ENCODE measurements at regions not wholly inside any gene's neighbourhood (a gene's known extent, or its start where the extent isn't known, plus 50 kb on each side); places are given as distances from the start of the nearest gene placed in this dataset.
"Not testable (repeated sequence)": the region's sequence is repeated elsewhere in the genome, so short reads cannot be mapped to it uniquely, and the experiment has no call there.

DNA sequence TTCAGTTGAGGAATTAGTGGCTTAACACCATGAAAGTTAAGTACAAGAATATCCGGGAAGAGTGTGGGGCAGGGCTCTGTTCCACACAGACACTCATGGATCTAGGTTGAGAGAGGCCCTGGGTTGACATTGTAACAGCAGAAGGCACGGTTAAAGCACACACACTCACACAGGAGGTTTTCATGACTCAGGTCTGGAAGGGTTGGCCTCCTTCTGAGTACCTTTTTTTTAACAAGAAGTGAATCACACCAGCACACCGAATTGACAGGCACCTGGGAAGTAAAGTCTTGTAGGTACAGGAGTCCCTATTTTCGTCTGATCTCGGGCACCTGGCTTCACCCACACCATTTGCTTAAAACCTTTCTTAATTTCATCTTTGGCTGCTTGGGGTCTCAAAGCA lies 509.4 kb upstream of the ADARB2 start:
- DNase-seq (ENCODE audit: low spot score), result no peak

DNA sequence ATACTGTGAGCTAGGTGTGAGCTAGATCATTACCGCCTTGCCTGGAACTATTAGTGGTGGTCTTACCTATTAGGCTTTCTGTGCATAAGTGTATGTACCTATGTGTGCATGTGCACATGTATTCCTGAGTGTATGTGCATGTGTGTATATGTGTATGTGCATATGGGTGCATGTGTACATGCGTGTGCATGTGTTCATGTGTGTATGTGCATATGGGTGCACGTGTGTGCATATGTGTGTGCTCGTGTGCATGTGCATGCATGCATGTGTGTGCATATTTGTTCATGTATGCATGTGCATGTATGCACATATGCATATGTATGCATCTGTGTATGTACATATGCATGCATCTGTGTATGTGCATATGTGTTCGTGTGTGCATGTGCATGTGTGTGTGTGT lies 508.3 kb upstream of the ADARB2 start:
- DNase-seq (ENCODE audit: low spot score), result no peak

DNA sequence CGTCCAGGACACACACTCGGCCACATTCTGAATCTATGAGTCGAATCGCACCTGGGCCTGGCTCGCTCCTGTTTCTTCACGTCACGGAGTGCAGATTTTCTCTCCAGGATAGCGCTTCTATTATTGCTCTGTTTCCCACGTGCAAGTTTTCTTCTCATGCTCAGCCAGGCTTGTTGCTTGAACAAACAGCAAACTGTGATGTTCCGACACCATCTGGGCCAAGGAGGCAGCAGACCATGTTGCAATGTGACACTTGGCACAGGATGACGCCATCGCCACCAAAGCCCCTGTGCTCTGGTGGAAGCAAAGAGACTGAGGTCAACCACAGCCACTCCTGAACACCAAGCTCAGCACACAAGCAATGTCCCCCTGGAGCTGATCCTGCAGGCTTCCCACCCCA lies 507.1 kb upstream of the ADARB2 start:
- DNase-seq (ENCODE audit: low spot score), result no peak

DNA sequence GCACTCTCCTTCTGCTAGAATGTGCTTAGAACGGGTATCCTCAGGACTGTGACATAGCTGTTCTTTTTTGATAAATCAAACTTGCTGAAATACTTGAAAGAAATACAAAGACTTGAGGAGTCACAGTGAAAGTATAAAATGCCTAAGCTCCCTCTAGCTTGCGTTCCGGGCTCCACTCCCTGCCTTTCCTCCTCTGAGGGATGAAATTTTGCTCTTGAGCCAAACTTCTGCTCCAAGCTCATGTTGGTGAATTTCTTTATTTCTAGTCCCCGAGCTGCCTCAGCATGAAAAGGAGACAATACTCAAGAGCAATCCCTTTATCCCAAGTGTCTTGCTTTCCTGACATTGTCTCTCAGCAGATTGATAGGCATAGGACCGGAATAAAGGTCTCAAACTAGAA lies 499.6 kb upstream of the ADARB2 start:
- DNase-seq (ENCODE audit: low spot score), result no peak

DNA sequence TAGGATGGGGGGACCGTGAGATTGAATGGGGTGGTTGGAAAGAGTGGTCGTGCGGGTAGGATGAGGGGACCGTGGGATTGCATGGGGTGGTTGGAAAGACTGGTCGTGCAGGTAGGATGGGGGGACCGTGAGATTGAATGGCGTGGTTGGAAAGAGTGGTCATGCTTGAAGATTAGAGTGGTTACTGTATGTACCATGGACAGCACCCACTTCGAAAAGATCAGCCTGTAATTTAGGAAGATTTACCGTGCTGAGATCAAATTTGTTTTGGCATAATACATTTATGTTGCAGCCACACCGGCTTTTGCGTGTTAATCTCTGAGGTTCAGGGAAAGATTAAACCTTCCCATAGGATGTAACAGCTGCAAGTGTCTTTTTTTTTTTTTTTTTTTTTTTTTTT lies 495.2 kb upstream of the ADARB2 start:
- DNase-seq (ENCODE audit: low spot score), result no peak

DNA sequence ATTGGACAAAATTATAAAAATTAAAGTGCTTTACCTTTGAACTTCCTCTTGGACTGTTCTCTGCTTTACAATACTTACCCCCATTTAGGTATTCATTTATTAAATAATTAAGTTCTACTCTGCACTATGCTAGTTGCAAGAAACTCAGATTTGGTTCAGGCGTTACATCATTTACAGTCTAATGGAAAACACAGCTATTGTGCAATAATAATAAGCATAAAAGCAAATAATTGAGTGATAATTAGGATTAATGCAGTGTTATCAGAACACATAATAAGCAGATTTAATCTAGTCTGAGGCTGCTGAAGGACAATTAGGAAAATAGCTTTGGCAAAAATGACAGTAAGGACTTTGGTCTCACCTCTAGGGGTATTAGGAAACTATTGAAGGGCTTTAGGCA lies 493.2 kb upstream of the ADARB2 start:
- DNase-seq (ENCODE audit: low spot score), result no peak

DNA sequence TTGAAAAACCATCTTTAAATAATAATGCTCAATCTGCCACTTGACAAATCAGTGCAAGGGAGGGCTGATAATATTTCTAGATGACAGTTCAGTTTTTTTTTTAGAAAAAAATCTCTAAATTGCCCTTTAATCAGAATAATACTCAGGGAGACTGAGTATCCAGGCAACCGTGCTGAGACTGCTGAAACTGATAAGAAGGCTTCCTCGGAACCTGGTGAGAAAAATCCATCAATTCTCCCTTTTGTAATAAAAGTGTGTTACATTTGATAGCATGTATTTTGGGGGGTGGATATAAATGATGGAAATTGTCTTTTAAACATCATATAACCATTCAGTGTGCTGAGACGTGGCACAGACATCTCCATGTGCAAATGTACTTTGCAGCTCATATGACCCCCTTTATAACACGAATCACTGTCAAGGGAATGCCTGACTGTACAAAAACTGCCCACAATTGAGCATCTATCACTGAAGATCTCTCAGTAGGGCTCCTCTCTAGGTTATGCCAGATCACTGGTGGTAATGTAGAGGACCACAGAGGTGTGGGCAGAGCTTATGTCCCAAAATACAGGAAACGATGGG lies 491.1 kb upstream of the ADARB2 start:
- no peak for DNase-seq (ENCODE audit: low spot score)

DNA sequence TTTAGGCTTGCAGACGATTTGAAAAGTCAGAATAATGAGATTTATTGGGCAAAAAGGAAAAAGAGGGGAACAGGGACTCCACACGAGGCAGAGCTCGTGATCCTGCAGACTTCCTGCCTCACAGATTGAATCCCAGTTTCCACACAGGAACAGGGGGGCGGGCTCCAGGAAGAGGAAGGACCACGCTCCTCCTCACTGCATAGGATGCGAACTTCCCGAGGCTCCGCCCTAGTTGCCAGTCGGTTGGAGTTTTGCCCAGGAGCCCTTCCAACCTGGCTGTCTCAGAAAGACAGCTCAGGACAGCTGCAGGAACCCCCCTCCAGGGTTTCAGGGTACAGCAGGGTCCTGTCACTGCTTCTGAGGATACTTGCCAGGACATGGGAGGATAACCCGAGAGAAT lies 488.3 kb upstream of the ADARB2 start:
- no peak for DNase-seq (ENCODE audit: low spot score)

DNA sequence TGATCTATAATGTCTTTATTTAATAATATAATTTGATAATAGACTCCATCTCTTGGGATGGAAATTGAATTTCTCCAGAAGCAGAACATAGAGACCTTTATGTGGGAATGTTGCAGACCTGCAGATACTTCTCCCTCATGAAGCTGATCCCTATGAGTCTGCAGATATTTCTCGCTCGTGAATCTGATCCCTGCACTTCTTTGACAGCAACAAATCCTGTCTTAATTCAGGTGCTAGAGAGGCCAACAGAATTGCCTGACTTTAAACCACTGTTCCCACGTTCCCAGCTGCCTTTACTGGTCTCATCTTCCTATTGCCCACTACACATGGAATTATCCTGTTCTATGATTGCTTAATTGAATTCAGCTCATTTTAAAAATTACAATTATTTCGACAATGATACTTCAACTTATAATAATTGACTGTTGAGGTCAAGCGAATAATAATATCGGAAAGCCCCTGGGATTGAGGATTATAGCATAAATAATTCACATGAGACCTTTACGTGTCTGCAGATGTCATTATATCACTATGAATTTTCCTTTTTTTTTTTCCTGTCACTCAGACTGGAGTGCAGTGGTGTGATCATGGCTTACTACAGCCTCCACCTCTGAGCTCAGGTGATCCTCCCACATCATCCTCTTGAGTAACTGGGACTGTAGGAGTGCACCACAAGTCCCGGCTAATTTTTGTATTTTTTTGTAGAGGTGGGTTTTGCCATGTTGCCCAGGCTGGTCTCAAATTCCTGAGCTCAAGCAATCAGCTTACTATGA lies 486.4 kb upstream of the ADARB2 start:
- no peak for DNase-seq (ENCODE audit: low spot score)

DNA sequence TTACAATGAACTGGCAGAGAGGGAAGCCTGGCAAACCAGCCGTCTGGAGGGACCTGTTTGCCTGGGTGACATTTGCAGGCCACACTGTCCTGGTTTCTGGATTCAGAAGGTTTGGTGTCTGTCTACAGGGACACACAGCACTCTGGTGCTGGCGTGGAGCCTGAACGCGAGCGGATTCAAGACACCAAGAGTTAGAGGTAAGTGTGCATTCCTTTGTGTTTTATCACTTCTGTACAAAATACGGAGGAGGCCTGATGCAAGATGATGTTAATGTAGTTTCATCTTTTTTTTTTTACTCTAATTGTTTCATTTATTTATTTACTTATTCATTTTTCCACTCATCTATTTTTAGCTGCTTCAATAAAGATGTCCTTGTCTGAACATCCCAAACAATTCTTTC lies 485.3 kb upstream of the ADARB2 start:
- DNase-seq (ENCODE audit: low spot score), result no peak

DNA sequence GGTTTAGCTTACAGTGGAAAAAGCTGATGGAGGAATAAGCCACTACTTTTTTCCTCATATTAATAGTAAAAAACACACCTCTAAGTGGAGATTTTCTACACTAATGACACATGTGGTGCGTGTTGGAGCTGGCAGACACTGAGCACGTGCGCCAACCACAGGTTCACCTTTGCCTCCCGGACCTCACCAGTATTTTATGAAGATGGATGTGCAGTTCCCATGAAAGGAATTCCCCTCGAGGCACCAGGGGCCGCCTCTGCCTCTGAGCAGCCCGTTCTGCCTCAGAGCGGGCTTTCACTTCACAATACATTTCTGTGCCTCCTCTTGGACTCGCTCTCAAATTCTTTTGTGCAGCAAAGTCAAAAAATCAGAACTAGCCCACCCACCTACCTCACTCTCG lies 477.5 kb upstream of the ADARB2 start:
- no peak for DNase-seq (ENCODE audit: low spot score)

DNA sequence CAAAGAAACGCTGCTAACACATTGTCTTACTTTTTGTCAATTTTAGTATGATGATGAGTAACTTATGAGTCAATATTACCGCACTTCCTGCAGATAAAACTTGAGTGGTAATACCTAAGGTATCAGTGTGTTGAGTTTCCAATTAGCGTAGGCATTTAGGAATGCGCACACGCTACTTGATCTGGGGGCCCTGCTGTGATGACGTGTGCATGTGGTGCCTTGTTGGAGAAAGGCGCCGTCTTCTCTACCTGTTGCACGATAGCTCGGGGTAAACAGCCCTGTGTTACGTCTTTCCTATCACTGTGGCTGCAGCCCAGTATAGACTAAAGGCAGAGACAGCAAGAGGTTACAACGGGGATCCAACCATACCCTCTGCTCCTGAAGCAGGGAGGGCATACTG lies 476.8 kb upstream of the ADARB2 start:
- no peak for DNase-seq (ENCODE audit: low spot score)

DNA sequence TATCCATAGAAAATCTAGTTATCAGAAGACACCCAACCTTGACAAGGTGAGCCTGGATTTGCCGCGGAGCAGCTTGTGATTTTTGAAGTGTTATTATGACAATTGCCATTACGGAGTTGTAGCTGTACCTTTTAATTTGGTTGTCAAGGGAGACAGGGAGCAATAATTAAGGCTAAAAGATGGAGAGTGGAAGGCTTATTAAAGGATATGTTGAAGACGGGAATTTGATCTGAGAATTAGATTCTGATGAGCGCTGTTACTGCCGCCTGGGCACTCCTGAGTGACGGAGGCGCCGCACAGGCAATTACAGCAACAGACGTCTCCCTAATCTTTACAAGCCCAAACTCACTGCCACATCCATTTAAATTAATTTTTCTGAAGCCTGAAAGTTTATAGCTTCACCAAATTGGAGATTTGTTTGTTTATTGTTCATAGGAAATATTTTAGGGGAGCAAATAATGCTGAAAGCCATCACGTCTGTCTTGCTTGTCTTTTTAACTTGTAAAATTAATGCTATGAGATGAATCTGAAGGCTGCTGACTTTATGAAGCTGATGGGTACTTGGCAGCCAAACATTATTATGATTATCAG lies 475.0 kb upstream of the ADARB2 start:
- no peak for DNase-seq (ENCODE audit: low spot score)

DNA sequence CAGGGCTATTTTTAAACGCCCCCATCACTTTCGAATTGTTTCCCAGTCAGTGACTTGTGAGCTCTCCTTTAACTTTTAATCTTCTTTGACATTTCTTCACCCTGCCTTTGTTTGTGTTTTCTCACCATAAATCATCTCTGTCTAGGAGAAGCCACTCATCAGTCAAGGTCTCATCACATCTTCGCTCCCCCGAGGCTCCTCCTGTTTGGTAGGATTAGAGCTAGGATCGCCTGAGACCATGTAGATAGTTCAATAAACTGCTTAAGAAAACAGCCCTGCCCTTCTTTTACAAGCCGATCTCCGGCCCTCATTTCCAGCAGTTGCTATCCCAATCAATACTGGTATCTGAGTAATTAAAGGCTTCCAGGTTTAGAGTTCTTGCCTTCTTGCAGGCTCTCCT lies 472.8 kb upstream of the ADARB2 start:
- DNase-seq (ENCODE audit: low spot score), result no peak

DNA sequence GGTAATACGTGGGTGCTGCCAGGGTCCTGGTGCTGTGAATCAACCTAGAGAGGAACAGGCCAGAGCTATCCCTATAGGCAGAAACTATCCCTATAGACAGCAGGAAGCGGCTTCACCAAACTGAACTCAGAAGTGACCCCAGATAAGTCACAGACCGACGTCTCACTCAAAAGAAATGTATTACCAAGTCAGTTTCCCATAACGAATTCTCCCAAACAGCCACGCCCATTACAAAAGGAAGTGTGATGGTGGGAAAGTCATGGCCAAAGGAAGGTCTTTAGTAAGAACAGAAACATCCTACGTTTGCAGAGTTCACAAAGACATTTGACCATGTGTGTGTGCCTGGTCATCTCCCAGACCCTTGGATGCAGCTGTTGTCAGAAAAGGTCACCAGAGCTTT lies 470.8 kb upstream of the ADARB2 start:
- no peak for DNase-seq (ENCODE audit: low spot score)

DNA sequence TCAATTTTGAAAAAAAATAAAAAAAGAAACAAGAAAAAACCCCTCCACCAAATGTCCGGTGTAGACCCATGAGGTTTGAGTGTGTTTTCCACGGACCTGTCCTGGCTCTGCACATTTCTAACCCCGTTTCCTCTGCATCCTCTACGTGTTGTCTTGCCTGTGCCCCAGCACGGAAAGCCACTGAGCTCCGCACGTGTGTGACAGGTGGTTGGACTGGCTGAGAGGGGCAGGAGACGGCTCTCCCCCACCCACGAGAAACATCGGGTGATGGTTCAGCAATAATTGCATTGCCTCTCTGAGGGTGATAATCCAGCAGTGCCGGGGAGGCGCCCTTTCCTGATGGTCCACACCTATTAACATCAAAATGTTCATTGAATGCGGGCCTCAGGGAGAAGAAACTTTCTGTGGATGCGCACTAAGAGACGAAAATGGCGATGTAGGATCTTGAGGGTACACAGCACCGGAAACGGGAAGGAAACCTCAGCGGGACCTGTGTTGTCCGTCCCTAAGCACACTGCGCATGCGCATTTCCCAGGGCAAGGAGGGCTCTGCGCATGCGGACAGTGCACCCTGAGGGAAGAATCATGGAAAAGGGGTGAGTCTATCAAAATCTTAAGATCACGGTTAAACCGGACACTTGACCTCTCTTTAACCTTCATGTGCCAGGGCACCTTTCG lies 470.1 kb upstream of the ADARB2 start:
- no peak for DNase-seq (ENCODE audit: low spot score)

DNA sequence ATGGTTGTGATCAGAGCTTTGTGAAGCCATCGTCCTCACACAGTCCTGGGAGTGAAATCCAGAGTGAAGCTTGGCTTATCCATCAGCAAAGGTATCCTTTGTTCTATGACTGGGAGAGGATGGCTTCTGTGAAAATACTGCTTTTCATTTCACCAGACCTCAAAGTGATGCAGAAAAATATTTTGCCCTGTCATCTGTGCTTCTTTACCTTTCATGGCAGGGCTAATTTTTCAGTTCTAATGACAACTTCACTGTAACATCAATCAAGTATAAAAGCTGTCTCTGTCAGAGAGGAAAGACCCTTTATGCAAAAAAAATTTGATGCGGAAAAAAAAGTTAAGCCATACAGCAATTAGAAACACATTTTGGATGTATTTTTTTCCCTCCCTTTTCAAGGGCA lies 468.1 kb upstream of the ADARB2 start:
- DNase-seq (ENCODE audit: low spot score), result no peak

DNA sequence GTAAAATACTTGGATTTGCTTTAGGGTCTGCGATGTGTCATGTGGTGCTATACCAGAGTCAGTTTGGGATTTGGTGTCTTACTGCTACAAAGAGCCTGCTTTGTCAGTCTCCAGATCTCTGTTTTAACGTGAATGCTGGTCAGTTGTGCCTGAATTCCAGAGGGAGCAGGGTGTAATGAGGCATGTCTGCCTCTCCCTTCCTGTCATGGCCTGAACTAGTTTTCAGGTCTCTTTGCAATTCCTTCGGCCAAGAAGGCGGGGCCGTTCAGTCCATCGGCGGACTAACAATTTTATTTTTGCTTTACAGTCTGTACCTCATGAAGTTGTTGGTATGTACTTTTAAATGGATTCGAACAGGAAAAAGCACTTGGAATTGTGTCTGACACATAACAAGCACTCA lies 465.1 kb upstream of the ADARB2 start:
- no peak for DNase-seq (ENCODE audit: low spot score)

DNA sequence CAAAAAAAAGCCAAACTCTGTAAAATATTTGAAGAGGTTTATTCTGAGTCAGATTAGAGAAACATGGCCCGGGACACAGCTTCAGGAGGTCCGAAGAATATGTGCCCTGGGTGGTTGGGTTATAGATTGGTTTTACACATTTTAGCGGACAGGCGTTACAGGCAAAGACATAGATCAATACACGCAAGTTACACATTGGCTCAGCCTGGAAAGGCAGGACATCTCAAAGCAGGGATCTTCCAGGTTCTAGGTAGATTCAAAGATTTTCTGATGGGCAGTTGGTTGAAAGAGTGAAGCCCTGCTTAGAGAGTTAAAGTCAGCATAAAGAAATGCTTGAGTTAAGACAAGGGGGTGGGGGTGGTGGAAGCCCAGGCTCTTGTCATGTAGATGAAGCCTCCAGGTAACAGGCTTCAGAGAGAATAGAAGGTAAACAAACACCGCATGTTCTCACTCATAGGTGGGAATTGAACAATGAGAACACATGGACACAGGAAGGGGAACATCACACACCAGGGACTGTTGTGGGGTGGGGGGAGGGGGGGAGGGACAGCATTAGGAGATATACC lies 464.3 kb upstream of the ADARB2 start:
- no peak for DNase-seq (ENCODE audit: low spot score)

DNA sequence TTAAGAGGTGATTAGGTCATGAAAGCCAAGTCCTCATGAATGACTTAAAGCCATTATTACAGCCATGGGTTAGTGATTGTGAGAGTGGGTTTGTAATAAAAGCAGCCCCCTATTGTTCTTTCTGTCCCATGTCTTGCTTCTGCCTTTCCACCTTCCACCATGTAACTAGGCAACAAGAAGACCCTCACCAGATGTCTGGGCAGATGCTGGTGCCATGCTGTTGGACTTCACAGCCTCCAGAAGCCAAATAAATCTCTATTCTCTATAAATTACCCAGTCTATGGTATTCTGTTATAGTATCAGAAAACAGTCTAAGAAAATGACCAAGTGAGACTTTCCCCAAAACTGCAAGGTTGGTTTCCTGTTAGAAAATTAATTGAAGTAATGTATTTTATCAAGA lies 460.3 kb upstream of the ADARB2 start:
- DNase-seq (ENCODE audit: low spot score), result no peak

DNA sequence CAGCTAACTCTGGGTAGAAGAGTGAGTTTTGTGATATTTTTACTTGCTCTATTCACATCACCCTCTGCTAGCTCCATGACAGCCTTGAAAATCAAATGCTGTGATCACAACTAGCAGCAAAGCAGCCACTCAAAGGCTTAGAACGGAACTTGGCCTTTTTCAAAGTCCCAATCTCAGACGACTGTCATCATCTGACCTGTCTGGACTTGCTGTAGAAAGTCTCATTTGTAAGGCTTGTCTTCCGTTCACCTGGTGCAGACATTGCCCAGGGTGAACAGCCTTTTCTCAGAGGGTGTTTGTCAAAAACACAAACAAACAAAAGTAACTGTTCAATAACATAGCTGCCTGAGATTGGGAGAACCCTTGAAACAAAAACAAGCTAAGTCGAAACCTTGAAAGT lies 458.9 kb upstream of the ADARB2 start:
- no peak for DNase-seq (ENCODE audit: low spot score)

DNA sequence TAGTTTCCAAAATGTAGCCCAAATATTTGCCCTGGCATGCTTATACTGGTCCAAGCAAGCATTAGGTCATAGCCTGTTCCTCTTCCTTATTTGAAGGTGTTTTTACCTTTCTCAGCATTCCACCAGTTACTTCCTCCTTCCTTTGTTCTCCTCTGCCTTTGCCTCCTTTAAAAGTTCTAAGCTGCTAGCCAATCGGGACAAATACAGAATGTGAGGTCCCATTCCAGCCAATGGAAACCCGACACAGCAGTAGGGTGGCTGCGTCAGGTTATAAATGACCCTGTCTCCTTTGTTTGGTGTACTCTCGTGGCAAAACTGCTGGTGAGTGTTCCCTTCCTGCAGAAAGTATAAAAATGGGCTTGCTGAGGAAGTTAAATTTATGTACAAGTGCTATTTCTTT lies 452.0 kb upstream of the ADARB2 start:
- DNase-seq (ENCODE audit: low spot score), result not testable (repeated sequence)

DNA sequence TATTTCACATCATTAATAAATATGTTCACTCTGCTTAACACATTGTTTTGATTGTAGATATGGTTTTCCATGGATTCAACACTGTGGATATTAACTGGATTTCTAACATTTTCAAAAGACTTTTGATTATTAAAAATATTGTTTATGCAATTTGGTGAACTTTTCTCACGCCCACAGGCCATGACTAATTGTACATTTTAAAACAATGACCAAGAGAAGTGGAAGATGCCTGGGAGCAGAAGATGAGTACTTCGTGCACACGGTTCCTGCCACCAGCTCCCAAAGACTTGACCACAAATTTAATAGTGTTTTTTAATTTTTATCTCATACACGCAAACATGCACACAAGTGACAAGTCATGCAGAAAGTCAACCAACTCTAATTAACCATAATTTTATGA lies 451.0 kb upstream of the ADARB2 start:
- no peak for DNase-seq (ENCODE audit: low spot score)
